HepG2 (cell line): ENCODE measurements at regions not wholly inside any gene's neighbourhood (a gene's known extent, or its start where the extent isn't known, plus 50 kb on each side); places are given as distances from the start of the nearest gene placed in this dataset.
A peak's percentile ranks its signal among the peaks of the same experiment; 100 is the strongest.

Experiments
- FIP1L1 ChIP-seq: fragments of 200-400 bp; formaldehyde crosslinking; IDR thresholded peaks from 2 replicates; pipeline ENCODE4 v1.6.1; 2018; ENCODE audit warnings: low read depth, mild to moderate bottlenecking, low read length, moderate library complexity, borderline replicate concordance; ENCODE audit not compliant: insufficient read depth
- FOSL2 ChIP-seq: sonication (generic); formaldehyde crosslinking; IDR thresholded peaks from 2 replicates; pipeline ENCODE4 v1.4.0; 2020; ENCODE audit warnings: missing genetic modification reagents
- FOXC1 ChIP-seq: sonication (generic); formaldehyde crosslinking; IDR thresholded peaks from 2 replicates; pipeline ENCODE4 v1.8.0; 2022; ENCODE audit warnings: mild to moderate bottlenecking, missing genetic modification reagents, borderline replicate concordance
- GLI4 ChIP-seq: sonication (generic); formaldehyde crosslinking; IDR thresholded peaks from 2 replicates; pipeline ENCODE4 v1.5.1; 2020; ENCODE audit warnings: missing genetic modification reagents, mild to moderate bottlenecking, moderate library complexity, borderline replicate concordance
- IKZF4 ChIP-seq: sonication (generic); formaldehyde crosslinking; IDR thresholded peaks from 2 replicates; pipeline ENCODE4 v1.5.1; 2020; ENCODE audit warnings: borderline replicate concordance, mild to moderate bottlenecking, low read depth, missing genetic modification reagents; ENCODE audit errors: not compliant biosample characterization
- ISX ChIP-seq: sonication (generic); formaldehyde crosslinking; conservative IDR thresholded peaks from 2 replicates; pipeline ENCODE4 v1.5.0; 2020; ENCODE audit warnings: missing genetic modification reagents
- NFIB ChIP-seq: sonication (generic); formaldehyde crosslinking; IDR thresholded peaks from 2 replicates; pipeline ENCODE4 v1.9.0; 2021; ENCODE audit warnings: missing genetic modification reagents, mild to moderate bottlenecking, borderline replicate concordance
- TEAD2 ChIP-seq: sonication (generic); formaldehyde crosslinking; IDR thresholded peaks from 2 replicates; pipeline ENCODE4 v1.9.0; 2021; ENCODE audit warnings: missing genetic modification reagents
- TEAD3 ChIP-seq: optimal IDR thresholded peaks from 2 replicates; pipeline ENCODE3; 2016; ENCODE audit warnings: borderline replicate concordance
- ZNF33A ChIP-seq: sonication (generic); formaldehyde crosslinking; IDR thresholded peaks from 2 replicates; pipeline ENCODE4 v1.5.1; 2020; ENCODE audit warnings: missing genetic modification reagents, mild to moderate bottlenecking, moderate library complexity, borderline replicate concordance
- ZNF367 ChIP-seq: sonication (generic); formaldehyde crosslinking; IDR thresholded peaks from 2 replicates; pipeline ENCODE4 v1.4.0; 2020; ENCODE audit warnings: missing genetic modification reagents, borderline replicate concordance
- ZNF549 ChIP-seq: sonication (generic); formaldehyde crosslinking; IDR thresholded peaks from 2 replicates; pipeline ENCODE4 v1.5.0; 2020; ENCODE audit warnings: missing genetic modification reagents
- ZNF598 ChIP-seq: sonication (generic); formaldehyde crosslinking; IDR thresholded peaks from 2 replicates; pipeline ENCODE4 v1.5.1; 2020; ENCODE audit warnings: mild to moderate bottlenecking, missing genetic modification reagents, borderline replicate concordance
- ZNF839 ChIP-seq: sonication (generic); formaldehyde crosslinking; IDR thresholded peaks from 2 replicates; pipeline ENCODE4 v1.4.0; 2020; ENCODE audit warnings: missing genetic modification reagents, mild to moderate bottlenecking, borderline replicate concordance
- TF ChIP-seq, protein P1 (sequence below): IDR thresholded peaks from 2 replicates; pipeline ENCODE4 v1.4.0; 2020; ENCODE audit warnings: mild to moderate bottlenecking, missing genetic modification reagents
- TF ChIP-seq, protein P2 (sequence below): sonication (generic); formaldehyde crosslinking; conservative IDR thresholded peaks from 2 replicates; pipeline ENCODE4 v1.4.0; 2020; ENCODE audit warnings: missing genetic modification reagents
- TF ChIP-seq, protein P3 (sequence below): sonication (generic); formaldehyde crosslinking; IDR thresholded peaks from 2 replicates; pipeline ENCODE4 v1.5.1; 2020; ENCODE audit warnings: missing genetic modification reagents, mild to moderate bottlenecking, borderline replicate concordance
- TF ChIP-seq, protein P4 (sequence below): sonication (generic); formaldehyde crosslinking; IDR thresholded peaks from 2 replicates; pipeline ENCODE4 v1.5.0; 2020; ENCODE audit warnings: mild to moderate bottlenecking, missing genetic modification reagents, borderline replicate concordance

DNA sequence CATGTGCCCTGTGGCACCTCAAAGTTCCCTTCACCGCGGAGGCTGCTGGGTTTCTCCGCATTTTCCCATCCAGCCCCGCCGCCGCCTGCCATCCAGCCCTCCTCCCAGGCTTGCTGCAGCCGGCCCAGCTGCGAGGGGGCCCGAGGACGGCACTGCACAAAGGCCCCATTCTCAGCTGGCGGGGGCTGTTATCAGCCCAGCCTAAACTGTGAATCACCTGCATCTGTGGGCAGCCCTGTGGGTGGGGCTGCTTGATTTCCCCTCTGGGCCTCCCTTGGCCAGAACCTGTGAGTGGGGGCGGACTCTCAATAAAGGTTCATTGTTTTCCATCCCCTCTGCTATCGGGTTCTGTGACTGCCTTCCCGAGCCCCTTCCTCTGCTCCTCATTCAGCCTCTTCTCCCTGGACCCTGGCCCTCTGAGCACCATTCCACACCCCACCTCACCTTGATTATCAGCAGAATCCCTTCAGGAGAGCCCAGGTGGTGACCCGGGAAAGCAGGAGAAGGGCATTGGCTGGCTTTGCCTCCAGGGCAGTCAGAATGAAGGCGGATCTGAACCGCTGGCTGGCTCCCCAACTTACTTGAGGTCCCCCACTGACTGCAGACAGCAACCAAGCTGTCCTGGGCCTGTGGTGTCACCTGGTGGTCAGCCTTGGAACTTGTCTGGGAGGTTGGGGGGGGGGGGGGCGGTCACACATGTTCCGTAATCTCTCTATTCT is 204.5 kb downstream of the ZFP36L2 start (continued):
- TF ChIP-seq, protein P1, sequence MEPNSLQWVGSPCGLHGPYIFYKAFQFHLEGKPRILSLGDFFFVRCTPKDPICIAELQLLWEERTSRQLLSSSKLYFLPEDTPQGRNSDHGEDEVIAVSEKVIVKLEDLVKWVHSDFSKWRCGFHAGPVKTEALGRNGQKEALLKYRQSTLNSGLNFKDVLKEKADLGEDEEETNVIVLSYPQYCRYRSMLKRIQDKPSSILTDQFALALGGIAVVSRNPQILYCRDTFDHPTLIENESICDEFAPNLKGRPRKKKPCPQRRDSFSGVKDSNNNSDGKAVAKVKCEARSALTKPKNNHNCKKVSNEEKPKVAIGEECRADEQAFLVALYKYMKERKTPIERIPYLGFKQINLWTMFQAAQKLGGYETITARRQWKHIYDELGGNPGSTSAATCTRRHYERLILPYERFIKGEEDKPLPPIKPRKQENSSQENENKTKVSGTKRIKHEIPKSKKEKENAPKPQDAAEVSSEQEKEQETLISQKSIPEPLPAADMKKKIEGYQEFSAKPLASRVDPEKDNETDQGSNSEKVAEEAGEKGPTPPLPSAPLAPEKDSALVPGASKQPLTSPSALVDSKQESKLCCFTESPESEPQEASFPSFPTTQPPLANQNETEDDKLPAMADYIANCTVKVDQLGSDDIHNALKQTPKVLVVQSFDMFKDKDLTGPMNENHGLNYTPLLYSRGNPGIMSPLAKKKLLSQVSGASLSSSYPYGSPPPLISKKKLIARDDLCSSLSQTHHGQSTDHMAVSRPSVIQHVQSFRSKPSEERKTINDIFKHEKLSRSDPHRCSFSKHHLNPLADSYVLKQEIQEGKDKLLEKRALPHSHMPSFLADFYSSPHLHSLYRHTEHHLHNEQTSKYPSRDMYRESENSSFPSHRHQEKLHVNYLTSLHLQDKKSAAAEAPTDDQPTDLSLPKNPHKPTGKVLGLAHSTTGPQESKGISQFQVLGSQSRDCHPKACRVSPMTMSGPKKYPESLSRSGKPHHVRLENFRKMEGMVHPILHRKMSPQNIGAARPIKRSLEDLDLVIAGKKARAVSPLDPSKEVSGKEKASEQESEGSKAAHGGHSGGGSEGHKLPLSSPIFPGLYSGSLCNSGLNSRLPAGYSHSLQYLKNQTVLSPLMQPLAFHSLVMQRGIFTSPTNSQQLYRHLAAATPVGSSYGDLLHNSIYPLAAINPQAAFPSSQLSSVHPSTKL (CRISPR knock-in tag): no peak
- TF ChIP-seq ZNF367 (CRISPR knock-in tag): no peak
- TF ChIP-seq ISX: no peak
- TF ChIP-seq TEAD3: peak; percentile 17
- no peak for TF ChIP-seq FIP1L1
- TF ChIP-seq ZNF549 (CRISPR knock-in tag): no peak
- TF ChIP-seq NFIB: no peak
- no peak for TF ChIP-seq FOXC1 (CRISPR knock-in tag)
- TF ChIP-seq ZNF33A (CRISPR knock-in tag): no peak
- no peak for TF ChIP-seq TEAD2 (CRISPR knock-in tag)
- TF ChIP-seq, protein P2, sequence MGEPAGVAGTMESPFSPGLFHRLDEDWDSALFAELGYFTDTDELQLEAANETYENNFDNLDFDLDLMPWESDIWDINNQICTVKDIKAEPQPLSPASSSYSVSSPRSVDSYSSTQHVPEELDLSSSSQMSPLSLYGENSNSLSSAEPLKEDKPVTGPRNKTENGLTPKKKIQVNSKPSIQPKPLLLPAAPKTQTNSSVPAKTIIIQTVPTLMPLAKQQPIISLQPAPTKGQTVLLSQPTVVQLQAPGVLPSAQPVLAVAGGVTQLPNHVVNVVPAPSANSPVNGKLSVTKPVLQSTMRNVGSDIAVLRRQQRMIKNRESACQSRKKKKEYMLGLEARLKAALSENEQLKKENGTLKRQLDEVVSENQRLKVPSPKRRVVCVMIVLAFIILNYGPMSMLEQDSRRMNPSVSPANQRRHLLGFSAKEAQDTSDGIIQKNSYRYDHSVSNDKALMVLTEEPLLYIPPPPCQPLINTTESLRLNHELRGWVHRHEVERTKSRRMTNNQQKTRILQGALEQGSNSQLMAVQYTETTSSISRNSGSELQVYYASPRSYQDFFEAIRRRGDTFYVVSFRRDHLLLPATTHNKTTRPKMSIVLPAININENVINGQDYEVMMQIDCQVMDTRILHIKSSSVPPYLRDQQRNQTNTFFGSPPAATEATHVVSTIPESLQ (CRISPR knock-in tag): no peak
- TF ChIP-seq, protein P3, sequence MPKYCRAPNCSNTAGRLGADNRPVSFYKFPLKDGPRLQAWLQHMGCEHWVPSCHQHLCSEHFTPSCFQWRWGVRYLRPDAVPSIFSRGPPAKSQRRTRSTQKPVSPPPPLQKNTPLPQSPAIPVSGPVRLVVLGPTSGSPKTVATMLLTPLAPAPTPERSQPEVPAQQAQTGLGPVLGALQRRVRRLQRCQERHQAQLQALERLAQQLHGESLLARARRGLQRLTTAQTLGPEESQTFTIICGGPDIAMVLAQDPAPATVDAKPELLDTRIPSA: no peak
- no peak for TF ChIP-seq IKZF4
- no peak for TF ChIP-seq ZNF598
- no peak for TF ChIP-seq GLI4 (CRISPR knock-in tag)
- TF ChIP-seq FOSL2 (CRISPR knock-in tag): peak; percentile 69
- TF ChIP-seq ZNF839: no peak
- TF ChIP-seq, protein P4, sequence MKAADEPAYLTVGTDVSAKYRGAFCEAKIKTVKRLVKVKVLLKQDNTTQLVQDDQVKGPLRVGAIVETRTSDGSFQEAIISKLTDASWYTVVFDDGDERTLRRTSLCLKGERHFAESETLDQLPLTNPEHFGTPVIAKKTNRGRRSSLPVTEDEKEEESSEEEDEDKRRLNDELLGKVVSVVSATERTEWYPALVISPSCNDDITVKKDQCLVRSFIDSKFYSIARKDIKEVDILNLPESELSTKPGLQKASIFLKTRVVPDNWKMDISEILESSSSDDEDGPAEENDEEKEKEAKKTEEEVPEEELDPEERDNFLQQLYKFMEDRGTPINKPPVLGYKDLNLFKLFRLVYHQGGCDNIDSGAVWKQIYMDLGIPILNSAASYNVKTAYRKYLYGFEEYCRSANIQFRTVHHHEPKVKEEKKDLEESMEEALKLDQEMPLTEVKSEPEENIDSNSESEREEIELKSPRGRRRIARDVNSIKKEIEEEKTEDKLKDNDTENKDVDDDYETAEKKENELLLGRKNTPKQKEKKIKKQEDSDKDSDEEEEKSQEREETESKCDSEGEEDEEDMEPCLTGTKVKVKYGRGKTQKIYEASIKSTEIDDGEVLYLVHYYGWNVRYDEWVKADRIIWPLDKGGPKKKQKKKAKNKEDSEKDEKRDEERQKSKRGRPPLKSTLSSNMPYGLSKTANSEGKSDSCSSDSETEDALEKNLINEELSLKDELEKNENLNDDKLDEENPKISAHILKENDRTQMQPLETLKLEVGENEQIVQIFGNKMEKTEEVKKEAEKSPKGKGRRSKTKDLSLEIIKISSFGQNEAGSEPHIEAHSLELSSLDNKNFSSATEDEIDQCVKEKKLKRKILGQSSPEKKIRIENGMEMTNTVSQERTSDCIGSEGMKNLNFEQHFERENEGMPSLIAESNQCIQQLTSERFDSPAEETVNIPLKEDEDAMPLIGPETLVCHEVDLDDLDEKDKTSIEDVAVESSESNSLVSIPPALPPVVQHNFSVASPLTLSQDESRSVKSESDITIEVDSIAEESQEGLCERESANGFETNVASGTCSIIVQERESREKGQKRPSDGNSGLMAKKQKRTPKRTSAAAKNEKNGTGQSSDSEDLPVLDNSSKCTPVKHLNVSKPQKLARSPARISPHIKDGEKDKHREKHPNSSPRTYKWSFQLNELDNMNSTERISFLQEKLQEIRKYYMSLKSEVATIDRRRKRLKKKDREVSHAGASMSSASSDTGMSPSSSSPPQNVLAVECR (CRISPR knock-in tag): no peak
